ENCODE measurements at regions not wholly inside any gene's neighbourhood (a gene's known extent, or its start where the extent isn't known, plus 50 kb on each side); places are given as distances from the start of the nearest gene placed in this dataset.

GRCh38 chr11:115843111-115843510, 338.9 kb upstream of the CADM1 start:
- TF ChIP-seq SIN3A (IDR thresholded peaks at IDR 0.05; ENCODE audit: borderline replicate concordance, insufficient read depth, low read depth, low read length) (no peak), CTCF (IDR thresholded peaks at IDR 0.05) (no peak), REST (IDR thresholded peaks at IDR 0.05; ENCODE audit: insufficient read depth in 1 of 2, low read depth in 2 of 2, low read length in 1 of 2) (no peak), POLR2AphosphoS5 (IDR thresholded peaks at IDR 0.05; ENCODE audit: low read depth, low read length) (no peak), TCF7L2 (IDR thresholded peaks at IDR 0.05; ENCODE audit: low read depth, low read length) (no peak)
